HPDE6-E6E7 (cell line): ENCODE measurements at regions not wholly inside any gene's neighbourhood (a gene's known extent, or its start where the extent isn't known, plus 50 kb on each side); places are given as distances from the start of the nearest gene placed in this dataset.
"Not testable (repeated sequence)": the region's sequence is repeated elsewhere in the genome, so short reads cannot be mapped to it uniquely, and the experiment has no call there.

ENCODE experiments used
- DNase-seq: peaks from one replicate; pipeline ENCODE4 v3.0.0; 2011; ENCODE audit warnings: missing footprints; ENCODE audit errors: extremely low spot score

GRCh38 chr6:119734227-119734626 lies 384.7 kb upstream of the MAN1A1 start:
- no peak for DNase-seq

- DNase-seq: no peak
These were observed 379.4 kb upstream of the MAN1A1 start for GRCh38 chr6:119728935-119729334.

GRCh38 chr6:119728220-119728750 lies 378.7 kb upstream of the MAN1A1 start:
- DNase-seq: no peak

GRCh38 chr6:119727504-119728219 lies 378.1 kb upstream of the MAN1A1 start:
- DNase-seq: no peak

GRCh38 chr6:119726912-119727311 lies 377.4 kb upstream of the MAN1A1 start:
- DNase-seq: not testable (repeated sequence)

GRCh38 chr6:119726086-119726485 lies 376.5 kb upstream of the MAN1A1 start:
- DNase-seq: no peak

GRCh38 chr6:119720160-119720559 lies 370.6 kb upstream of the MAN1A1 start:
- no peak for DNase-seq

- DNase-seq: peak; percentile 26
These were observed 368.4 kb upstream of the MAN1A1 start for GRCh38 chr6:119717942-119718341.

- DNase-seq: no peak
These were observed 367.2 kb upstream of the MAN1A1 start for GRCh38 chr6:119716668-119717270.

GRCh38 chr6:119713903-119714302 lies 364.3 kb upstream of the MAN1A1 start:
- no peak for DNase-seq

- DNase-seq: no peak
These were observed 337.1 kb upstream of the MAN1A1 start for GRCh38 chr6:119686644-119687043.

GRCh38 chr6:119686240-119686639 lies 336.7 kb upstream of the MAN1A1 start:
- no peak for DNase-seq

- no peak for DNase-seq
These were observed 334.1 kb upstream of the MAN1A1 start for GRCh38 chr6:119683671-119684070.

- no peak for DNase-seq
These were observed 333.5 kb upstream of the MAN1A1 start for GRCh38 chr6:119683031-119683430.

- DNase-seq: no peak
These were observed 329.4 kb upstream of the MAN1A1 start for GRCh38 chr6:119678961-119679360.

GRCh38 chr6:119677384-119677783 lies 327.8 kb upstream of the MAN1A1 start:
- DNase-seq: no peak

- no peak for DNase-seq
These were observed 327.4 kb upstream of the MAN1A1 start for GRCh38 chr6:119676961-119677360.

- no peak for DNase-seq
These were observed 326.7 kb upstream of the MAN1A1 start for GRCh38 chr6:119676230-119676629.

- DNase-seq: no peak
These were observed 324.2 kb upstream of the MAN1A1 start for GRCh38 chr6:119673741-119674140.

- no peak for DNase-seq
These were observed 323.2 kb upstream of the MAN1A1 start for GRCh38 chr6:119672725-119673124.

GRCh38 chr6:119671105-119671504 lies 321.5 kb upstream of the MAN1A1 start:
- DNase-seq: no peak

- DNase-seq: no peak
These were observed 319.7 kb upstream of the MAN1A1 start for GRCh38 chr6:119669221-119669620.

- DNase-seq: not testable (repeated sequence)
These were observed 315.9 kb upstream of the MAN1A1 start for GRCh38 chr6:119665432-119665831.
